ENCODE measurements at regions not wholly inside any gene's neighbourhood (a gene's known extent, or its start where the extent isn't known, plus 50 kb on each side); places are given as distances from the start of the nearest gene placed in this dataset.

DNA sequence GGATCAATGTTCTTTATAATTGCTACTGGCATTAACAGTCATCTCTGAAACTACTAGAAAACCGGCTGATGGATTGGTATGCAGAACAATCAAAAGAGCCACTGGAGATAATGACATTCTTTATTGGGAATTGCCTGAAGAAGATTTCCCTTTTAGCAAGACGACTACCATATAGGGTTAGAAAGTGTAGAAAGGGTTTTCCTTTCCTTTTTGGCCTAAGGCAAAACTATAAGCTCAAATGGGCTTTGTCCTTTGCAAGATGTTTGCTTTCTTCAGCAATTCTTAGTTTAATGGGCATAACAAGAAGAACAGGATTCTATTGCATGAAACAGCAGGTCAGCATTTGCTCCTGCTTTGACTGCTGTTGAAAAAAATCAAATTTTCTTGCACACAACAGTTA lies 214.2 kb upstream of the PCDH10 start:
- no peak overlapping the region for H3K4me2 ChIP-seq (ENCODE audit: control insufficient read depth, extremely low read depth, insufficient read depth, low read depth, low read length)
- no peak overlapping the region for H3K27ac ChIP-seq (ENCODE audit: control insufficient read depth, insufficient read depth, low read length)
- H3K36me3 ChIP-seq (ENCODE audit: control insufficient read depth in 2 of 2, extremely low read depth in 1 of 2, insufficient read depth in 2 of 2, low read length in 2 of 2), result no peaks in the 10 kb centered on the region
- FAIRE-seq, result no peak
- H2AFZ ChIP-seq (ENCODE audit: control insufficient read depth, low read length), result no peak overlapping the region
- H4K20me1 ChIP-seq (ENCODE audit: control insufficient read depth, extremely low read depth, insufficient read depth, low read length), result no peaks in the 10 kb centered on the region
- no peaks in the 10 kb centered on the region for H3K9me3 ChIP-seq (ENCODE audit: control insufficient read depth, low read depth, low read length)
- no peaks in the 10 kb centered on the region for H3K27me3 ChIP-seq (ENCODE audit: control insufficient read depth, extremely low read depth, insufficient read depth, low read length)
- no peaks in the 10 kb centered on the region for H3K79me2 ChIP-seq (ENCODE audit: control insufficient read depth, insufficient read depth, low read length)
- H3K9ac ChIP-seq (ENCODE audit: control insufficient read depth, extremely low read depth, insufficient read depth, low read length), result no peak overlapping the region
- H3K9me1 ChIP-seq (ENCODE audit: control insufficient read depth, extremely low read depth, insufficient read depth, low read length), result no peaks in the 10 kb centered on the region
- TF ChIP-seq, protein P1, sequence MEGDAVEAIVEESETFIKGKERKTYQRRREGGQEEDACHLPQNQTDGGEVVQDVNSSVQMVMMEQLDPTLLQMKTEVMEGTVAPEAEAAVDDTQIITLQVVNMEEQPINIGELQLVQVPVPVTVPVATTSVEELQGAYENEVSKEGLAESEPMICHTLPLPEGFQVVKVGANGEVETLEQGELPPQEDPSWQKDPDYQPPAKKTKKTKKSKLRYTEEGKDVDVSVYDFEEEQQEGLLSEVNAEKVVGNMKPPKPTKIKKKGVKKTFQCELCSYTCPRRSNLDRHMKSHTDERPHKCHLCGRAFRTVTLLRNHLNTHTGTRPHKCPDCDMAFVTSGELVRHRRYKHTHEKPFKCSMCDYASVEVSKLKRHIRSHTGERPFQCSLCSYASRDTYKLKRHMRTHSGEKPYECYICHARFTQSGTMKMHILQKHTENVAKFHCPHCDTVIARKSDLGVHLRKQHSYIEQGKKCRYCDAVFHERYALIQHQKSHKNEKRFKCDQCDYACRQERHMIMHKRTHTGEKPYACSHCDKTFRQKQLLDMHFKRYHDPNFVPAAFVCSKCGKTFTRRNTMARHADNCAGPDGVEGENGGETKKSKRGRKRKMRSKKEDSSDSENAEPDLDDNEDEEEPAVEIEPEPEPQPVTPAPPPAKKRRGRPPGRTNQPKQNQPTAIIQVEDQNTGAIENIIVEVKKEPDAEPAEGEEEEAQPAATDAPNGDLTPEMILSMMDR (optimal IDR thresholded peaks at IDR 0.05 in 1 of 3, IDR thresholded peaks at IDR 0.05 in 1 of 3, conservative IDR thresholded peaks at IDR 0.05 in 1 of 3; ENCODE audit: extremely low read depth in 1 of 3, insufficient read depth in 2 of 3, low read length in 3 of 3), result no peak
- no peak for TF ChIP-seq EZH2 (IDR thresholded peaks at IDR 0.05; ENCODE audit: low read length)
- dilution Hi-C loops (cut with MboI; ENCODE audit: extremely low pct_ligation_motif_present, low sequenced_read_pairs), result no loop called here
- H3K4me1 ChIP-seq (ENCODE audit: control insufficient read depth, extremely low read depth, insufficient read depth, low read length), result no peaks in the 10 kb centered on the region
- no peak overlapping the region for H3K4me3 ChIP-seq (ENCODE audit: control insufficient read depth in 2 of 3, extremely low read depth in 1 of 3, insufficient read depth in 2 of 3, low read depth in 1 of 3, low read length in 3 of 3)
- DNase-seq (ENCODE audit: low read depth, low spot score), result no peak

DNA sequence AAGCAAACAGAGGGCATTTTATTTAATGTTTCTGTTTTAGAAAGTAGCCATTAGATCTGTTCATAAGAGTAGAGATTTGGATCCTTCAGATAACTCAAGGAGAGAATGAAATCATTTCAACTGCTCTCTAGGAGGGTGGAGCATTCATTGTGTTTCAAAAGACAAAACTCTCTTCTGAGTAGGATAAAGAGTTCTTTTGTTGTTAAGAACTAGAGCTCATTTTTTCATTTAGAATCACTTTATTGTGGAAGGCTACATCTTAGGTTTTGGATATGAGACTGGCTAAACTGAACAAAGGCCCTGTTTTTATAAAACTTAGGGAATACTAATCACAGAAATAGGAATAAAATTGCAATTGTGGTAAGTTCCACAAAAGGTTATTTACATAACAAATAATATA lies 193.9 kb upstream of the PCDH10 start:
- no peak for TF ChIP-seq EZH2 (IDR thresholded peaks at IDR 0.05; ENCODE audit: low read length)
- TF ChIP-seq, protein P1 (optimal IDR thresholded peaks at IDR 0.05 in 1 of 3, IDR thresholded peaks at IDR 0.05 in 1 of 3, conservative IDR thresholded peaks at IDR 0.05 in 1 of 3; ENCODE audit: extremely low read depth in 1 of 3, insufficient read depth in 2 of 3, low read length in 3 of 3), result no peak
- DNase-seq (ENCODE audit: low read depth, low spot score), result no peak
- no peaks in the 10 kb centered on the region for H3K27me3 ChIP-seq (ENCODE audit: control insufficient read depth, extremely low read depth, insufficient read depth, low read length)
- FAIRE-seq, result no peak
- no peak overlapping the region for H3K4me3 ChIP-seq (ENCODE audit: control insufficient read depth in 2 of 3, extremely low read depth in 1 of 3, insufficient read depth in 2 of 3, low read depth in 1 of 3, low read length in 3 of 3)
- no peaks in the 10 kb centered on the region for H3K79me2 ChIP-seq (ENCODE audit: control insufficient read depth, insufficient read depth, low read length)
- H3K4me2 ChIP-seq (ENCODE audit: control insufficient read depth, extremely low read depth, insufficient read depth, low read depth, low read length), result no peak overlapping the region
- no peaks in the 10 kb centered on the region for H3K9me1 ChIP-seq (ENCODE audit: control insufficient read depth, extremely low read depth, insufficient read depth, low read length)
- peaks cover 5% of the 10 kb centered on the region for H3K9me3 ChIP-seq (ENCODE audit: control insufficient read depth, low read depth, low read length)
- dilution Hi-C loops (cut with MboI; ENCODE audit: extremely low pct_ligation_motif_present, low sequenced_read_pairs), result no loop called here
- H2AFZ ChIP-seq (ENCODE audit: control insufficient read depth, low read length), result no peak overlapping the region
- H3K4me1 ChIP-seq (ENCODE audit: control insufficient read depth, extremely low read depth, insufficient read depth, low read length), result no peaks in the 10 kb centered on the region
- H3K9ac ChIP-seq (ENCODE audit: control insufficient read depth, extremely low read depth, insufficient read depth, low read length), result no peak overlapping the region
- H4K20me1 ChIP-seq (ENCODE audit: control insufficient read depth, extremely low read depth, insufficient read depth, low read length), result no peaks in the 10 kb centered on the region
- no peak overlapping the region for H3K27ac ChIP-seq (ENCODE audit: control insufficient read depth, insufficient read depth, low read length)
- H3K36me3 ChIP-seq (ENCODE audit: control insufficient read depth in 2 of 2, extremely low read depth in 1 of 2, insufficient read depth in 2 of 2, low read length in 2 of 2), result no peaks in the 10 kb centered on the region
